A549 (cell line): ENCODE measurements at regions not wholly inside any gene's neighbourhood (a gene's known extent, or its start where the extent isn't known, plus 50 kb on each side); places are given as distances from the start of the nearest gene placed in this dataset.
"Not testable (repeated sequence)": the region's sequence is repeated elsewhere in the genome, so short reads cannot be mapped to it uniquely, and the experiment has no call there.

Experiments
- ATAC-seq, 2 experiments: fragments of 200-7000 bp in 1 of 2; fragments of >200 bp in 1 of 2; cut with Nextera tagmentation in 1 of 2; cut with Tn5 transposase in 1 of 2; 3 replicates each; pipeline versions ENCODE4 v1.8.0 to v1.9.1; 2018 to 2020; ENCODE audit warnings: mild to moderate bottlenecking in 1 of 2, moderate library complexity in 1 of 2
- CTCF ChIA-PET: fragments of 300-600 bp; sonication (Branson Sonifier 250); formaldehyde crosslinking; extraction: SDS; loops from one replicate; lab custom pipeline; 2021; ENCODE audit warnings: antibody characterized with exemption, inconsistent platforms; lab: Yijun Ruan, JAX
- POLR2A ChIA-PET: fragments of 350-600 bp; formaldehyde crosslinking; extraction: SDS; loops from one replicate; lab custom pipeline; 2021; ENCODE audit warnings: antibody characterized with exemption, inconsistent platforms; lab: Yijun Ruan, JAX
- DNase-seq, 2 experiments: peaks; one replicate each; pipeline versions ENCODE4 v3.0.0 to v3.0.0-alpha.2; 2011 to 2016; ENCODE audit warnings: low read depth in 1 of 2, low spot score in 1 of 2
- FAIRE-seq: peaks from 2 replicates; lab custom pipeline; 2011; peaks lifted over from hg19 to GRCh38; lab: Jason Lieb, UNC
- H3K27ac ChIP-seq, 2 experiments: fragments of >200 bp; sonication (Bioruptor Twin); formaldehyde crosslinking; 3 replicates each; pipeline ENCODE4 v1.5.1; 2016 to 2017
- H3K4me1 ChIP-seq: fragments of >200 bp; sonication (Bioruptor Twin); formaldehyde crosslinking; 3 replicates; pipeline ENCODE4 v1.6.1; 2016
- H3K4me2 ChIP-seq: fragments of >200 bp; sonication (Bioruptor Twin); formaldehyde crosslinking; 3 replicates; pipeline ENCODE4 v1.6.1; 2016
- H3K4me3 ChIP-seq: fragments of >200 bp; sonication (Bioruptor Twin); formaldehyde crosslinking; 3 replicates; pipeline ENCODE4 v1.5.1; 2016
- H3K9me3 ChIP-seq: fragments of >200 bp; sonication (Bioruptor Twin); formaldehyde crosslinking; 3 replicates; pipeline ENCODE4 v1.6.1; 2016
- ATOH8 ChIP-seq: fragments of 250-450 bp; sonication (Bioruptor Pico); IDR thresholded peaks from 2 replicates; pipeline ENCODE4 v1.5.0; 2020; ENCODE audit warnings: low read depth, mild to moderate bottlenecking, moderate library complexity
- BCL3 ChIP-seq: fragments of >200 bp; sonication (Bioruptor Twin); formaldehyde crosslinking; IDR thresholded peaks from 3 replicates; pipeline ENCODE4 v1.6.1; 2016
- BHLHE40 ChIP-seq: IDR thresholded peaks from 2 replicates; pipeline ENCODE4 v1.6.1; 2012; ENCODE audit warnings: low read depth, low read length, inconsistent platforms
- CHD2 ChIP-seq: fragments of 150-350 bp; IDR thresholded peaks from 2 replicates; pipeline ENCODE4 v1.6.1; 2014; ENCODE audit warnings: low read length; ENCODE audit not compliant: partially characterized antibody
- CTCF ChIP-seq: fragments of >200 bp; sonication (Bioruptor Twin); formaldehyde crosslinking; IDR thresholded peaks from 3 replicates; pipeline ENCODE4 v1.5.1; 2016
- EHF ChIP-seq: fragments of 250-450 bp; sonication (Bioruptor Pico); IDR thresholded peaks from 2 replicates; pipeline ENCODE4 v1.5.0; 2020; ENCODE audit warnings: mild to moderate bottlenecking
- FOSB ChIP-seq: fragments of 250-450 bp; sonication (Bioruptor Pico); IDR thresholded peaks from 2 replicates; pipeline ENCODE4 v1.5.0; 2020; ENCODE audit warnings: mild to moderate bottlenecking, moderate library complexity
- HES2 ChIP-seq: fragments of >200 bp; sonication (Bioruptor Twin); formaldehyde crosslinking; IDR thresholded peaks from 2 replicates; pipeline ENCODE4 v1.6.1; 2016
- HEYL ChIP-seq: fragments of 250-450 bp; sonication (Bioruptor Pico); IDR thresholded peaks from 2 replicates; pipeline ENCODE4 v1.8.0; 2021; ENCODE audit warnings: mild to moderate bottlenecking, moderate library complexity
- HOXB13 ChIP-seq: fragments of 250-450 bp; sonication (Bioruptor Pico); IDR thresholded peaks from 2 replicates; pipeline ENCODE4 v1.5.0; 2020; ENCODE audit warnings: low read depth, mild to moderate bottlenecking, moderate library complexity
- KDM1A ChIP-seq: fragments of 200-600 bp; sonication (generic); IDR thresholded peaks from 2 replicates; pipeline ENCODE4 v1.6.1; 2016; ENCODE audit warnings: low read depth, mild to moderate bottlenecking
- KDM5A ChIP-seq: fragments of 200-600 bp; sonication (generic); IDR thresholded peaks from 2 replicates; pipeline ENCODE4 v1.6.1; 2016; ENCODE audit warnings: antibody characterized with exemption, mild to moderate bottlenecking
- MAX ChIP-seq: IDR thresholded peaks from 2 replicates; pipeline ENCODE4 v1.6.1; 2012
- MAZ ChIP-seq: fragments of 150-350 bp; IDR thresholded peaks from 2 replicates; pipeline ENCODE4 v1.6.1; 2014; ENCODE audit warnings: antibody characterized with exemption, low read depth, low read length, borderline replicate concordance
- NPAS2 ChIP-seq: fragments of 250-450 bp; sonication (Bioruptor Pico); IDR thresholded peaks from 2 replicates; pipeline ENCODE4 v1.8.0; 2022; ENCODE audit warnings: mild to moderate bottlenecking, moderate library complexity, borderline replicate concordance
- NR3C1 ChIP-seq: fragments of >200 bp; sonication (Bioruptor Twin); formaldehyde crosslinking; IDR thresholded peaks from 3 replicates; pipeline ENCODE4 v1.6.1; 2017
- PBX3 ChIP-seq: IDR thresholded peaks from 2 replicates; pipeline ENCODE4 v1.6.1; 2012
- RAD21 ChIP-seq, 2 experiments: fragments of >200 bp in 1 of 2; sonication (Bioruptor Twin) in 1 of 2; formaldehyde crosslinking in 1 of 2; IDR thresholded peaks in 1 of 2; conservative IDR thresholded peaks in 1 of 2; 2 replicates in 1 of 2; 3 replicates in 1 of 2; pipeline ENCODE4 v1.6.1; 2012 to 2018; ENCODE audit warnings: inconsistent platforms in 1 of 2
- RCOR1 ChIP-seq: fragments of 150-350 bp; IDR thresholded peaks from 2 replicates; pipeline ENCODE4 v1.6.1; 2014; ENCODE audit warnings: antibody characterized with exemption, low read length, low read depth
- RNF2 ChIP-seq: fragments of 200-600 bp; sonication (generic); IDR thresholded peaks from 2 replicates; pipeline ENCODE4 v1.6.1; 2016; ENCODE audit warnings: low read depth, mild to moderate bottlenecking, antibody characterized with exemption, moderate library complexity, borderline replicate concordance
- SMC3 ChIP-seq: fragments of >200 bp; sonication (Bioruptor Twin); formaldehyde crosslinking; IDR thresholded peaks from 3 replicates; pipeline ENCODE4 v1.6.1; 2018; ENCODE audit warnings: inconsistent platforms
- TFCP2L1 ChIP-seq: fragments of 250-450 bp; sonication (Bioruptor Pico); IDR thresholded peaks from 2 replicates; pipeline ENCODE4 v1.5.0; 2021; ENCODE audit warnings: mild to moderate bottlenecking
- ZFP36 ChIP-seq: fragments of 450-650 bp; IDR thresholded peaks from 2 replicates; pipeline ENCODE4 v1.6.1; 2014; ENCODE audit warnings: borderline replicate concordance; ENCODE audit not compliant: partially characterized antibody
- WGBS: methylation state at CpG from one replicate; pipeline ENCODE4 v1.1.6; 2017; ENCODE audit errors: missing lambda C conversion rate; 5-methylcytosine and 5-hydroxymethylcytosine counted together

- FAIRE-seq (no peak), ATAC-seq (no peak), DNase-seq (no peak)
- 40% methylated on average over 2 of the region's 2 CpGs for WGBS
- Histone ChIP-seq H3K9me3 (no peaks in the 10 kb centered on the region), H3K4me3 (no peak overlapping the region), H3K4me2 (no peak overlapping the region), H3K27ac (no peak overlapping the region), H3K4me1 (no peaks in the 10 kb centered on the region)
- TF ChIP-seq NR3C1, result no peak
- no peak for TF ChIP-seq EHF (CRISPR knock-in tag)
- TF ChIP-seq KDM5A, result no peak
- TF ChIP-seq BHLHE40, result no peak
- no peak for TF ChIP-seq CHD2
- no peak for TF ChIP-seq MAX
- ChIA-PET POLR2A (no interaction called here), CTCF (no interaction called here)
These were observed 78.3 kb downstream of the DMAC1 start for GRCh38 chr9:7721291-7721690.

GRCh38 chr9:7713088-7713487, 86.5 kb downstream of the DMAC1 start:
- ATAC-seq, H3K4me2 ChIP-seq, FAIRE-seq, DNase-seq, POLR2A ChIA-PET, H3K4me3 ChIP-seq, H3K9me3 ChIP-seq, H3K27ac ChIP-seq, H3K4me1 ChIP-seq: not testable (repeated sequence)
- 39% methylated on average over 8 of the region's 8 CpGs for WGBS
- CTCF ChIA-PET, result interaction anchor here (0.6 kb wide), 1 partner anchor 312 kb away, joined by 3 read pairs; no protein-coding TSS in a partner anchor

GRCh38 chr9:7710686-7711085, 88.9 kb downstream of the DMAC1 start:
- no peak overlapping the region for H3K27ac ChIP-seq
- H3K4me1 ChIP-seq, result no peaks in the 10 kb centered on the region
- DNase-seq, result no peak
- CTCF ChIA-PET, result no interaction called here
- H3K4me2 ChIP-seq, result no peak overlapping the region
- FAIRE-seq, result no peak
- no peak for TF ChIP-seq HOXB13
- no peak for TF ChIP-seq RCOR1
- no peak for TF ChIP-seq CTCF
- TF ChIP-seq ATOH8 (CRISPR knock-in tag), result no peak
- no peak for TF ChIP-seq HEYL (CRISPR knock-in tag)
- TF ChIP-seq TFCP2L1 (CRISPR knock-in tag), result no peak
- TF ChIP-seq KDM1A, result no peak
- no peak for TF ChIP-seq RAD21 (conservative IDR thresholded peaks at IDR 0.05 in 1 of 2, IDR thresholded peaks at IDR 0.05 in 1 of 2)
- TF ChIP-seq BCL3, result no peak
- TF ChIP-seq SMC3, result no peak
- TF ChIP-seq PBX3, result no peak
- TF ChIP-seq HES2, result no peak
- TF ChIP-seq RNF2, result no peak
- no peak for TF ChIP-seq FOSB (CRISPR knock-in tag)
- no peak for TF ChIP-seq EHF (CRISPR knock-in tag)
- TF ChIP-seq NPAS2, result no peak
- no peak for TF ChIP-seq CHD2
- no peak for TF ChIP-seq ZFP36
- no peak for TF ChIP-seq MAZ
- no peak for ATAC-seq
- H3K4me3 ChIP-seq, result no peak overlapping the region
- POLR2A ChIA-PET, result no interaction called here
- H3K9me3 ChIP-seq, result no peaks in the 10 kb centered on the region
